NCI-H2227 (cell line): ENCODE measurements at regions not wholly inside any gene's neighbourhood (a gene's known extent, or its start where the extent isn't known, plus 50 kb on each side); places are given as distances from the start of the nearest gene placed in this dataset.
"Not testable (repeated sequence)": the region's sequence is repeated elsewhere in the genome, so short reads cannot be mapped to it uniquely, and the experiment has no call there.

ENCODE experiments used
- DNase-seq: peaks from one replicate; lab custom pipeline; 2025; ENCODE audit not compliant: unreplicated experiment; lab: John Stamatoyannopoulos, UW

DNA sequence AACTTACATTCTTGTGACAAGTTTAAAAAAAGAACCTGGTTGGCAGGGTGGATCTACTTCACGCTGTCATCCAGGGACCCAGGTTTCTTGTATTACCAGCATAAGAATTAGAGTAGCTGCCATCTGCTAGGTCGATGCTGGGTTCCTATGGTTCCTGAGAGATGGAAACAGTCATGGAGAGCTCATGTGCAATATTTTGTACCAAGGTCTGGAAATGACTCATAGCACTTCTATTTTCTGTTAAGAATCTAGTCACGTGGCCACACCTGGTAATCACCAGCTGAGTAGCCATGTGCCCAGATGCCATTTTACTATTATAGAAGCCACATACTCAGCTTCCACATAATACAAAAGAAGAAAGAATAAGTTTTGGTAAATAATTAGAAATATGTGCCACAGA lies 171.3 kb downstream of the CD83 start:
- no peak for DNase-seq

- no peak for DNase-seq
Measured at GRCh38 chr6:14290041-14290771, 172.6 kb downstream of the CD83 start.

GRCh38 chr6:14290772-14291330 lies 173.3 kb downstream of the CD83 start:
- no peak for DNase-seq

GRCh38 chr6:14291331-14291730 lies 173.8 kb downstream of the CD83 start:
- DNase-seq, result no peak

DNA sequence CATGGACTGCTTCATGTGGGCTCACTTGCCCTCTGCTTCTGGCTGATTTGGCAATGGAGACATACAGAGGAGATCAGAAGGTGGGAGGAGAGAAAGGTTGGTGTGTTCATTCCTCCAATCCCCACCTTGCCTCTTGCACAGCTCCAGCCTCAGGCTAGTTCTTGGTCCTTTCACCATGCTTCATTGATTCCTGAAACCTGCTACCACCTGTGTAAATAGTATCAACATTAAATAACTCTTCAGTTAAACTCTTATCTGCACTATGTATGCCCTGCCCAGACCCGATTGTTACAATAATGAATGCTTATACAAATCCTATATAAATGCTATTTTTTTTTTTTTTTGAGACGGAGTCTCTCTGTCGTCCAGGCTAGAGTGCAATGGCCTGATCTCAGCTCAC lies 174.5 kb downstream of the CD83 start:
- DNase-seq, result no peak

- DNase-seq, result no peak
Measured at GRCh38 chr6:14294270-14294951, 176.8 kb downstream of the CD83 start.

DNA sequence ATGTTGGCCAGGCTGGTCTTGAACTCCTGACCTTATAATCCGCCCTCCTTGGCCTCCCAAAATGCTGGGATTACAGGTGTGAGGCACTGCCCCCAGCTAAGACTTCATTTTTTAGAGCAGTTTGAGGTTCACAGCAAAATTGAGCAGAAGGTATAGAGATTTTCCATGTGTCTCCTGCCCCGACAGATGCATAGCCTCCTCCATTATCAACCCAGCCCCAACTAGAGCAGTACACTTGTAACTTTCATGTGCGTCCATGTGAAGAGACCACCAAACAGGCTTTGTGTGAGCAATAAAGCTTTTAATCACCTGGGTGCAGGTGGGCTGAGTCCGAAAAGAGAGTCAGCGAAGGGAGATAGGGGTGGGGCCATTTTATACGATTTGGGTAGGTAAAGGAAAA lies 179.1 kb downstream of the CD83 start:
- DNase-seq, result not testable (repeated sequence)

- not testable (repeated sequence) for DNase-seq
Measured at GRCh38 chr6:14297118-14297517, 179.5 kb downstream of the CD83 start.

- DNase-seq, result not testable (repeated sequence)
Measured at GRCh38 chr6:14300189-14300588, 182.6 kb downstream of the CD83 start.

DNA sequence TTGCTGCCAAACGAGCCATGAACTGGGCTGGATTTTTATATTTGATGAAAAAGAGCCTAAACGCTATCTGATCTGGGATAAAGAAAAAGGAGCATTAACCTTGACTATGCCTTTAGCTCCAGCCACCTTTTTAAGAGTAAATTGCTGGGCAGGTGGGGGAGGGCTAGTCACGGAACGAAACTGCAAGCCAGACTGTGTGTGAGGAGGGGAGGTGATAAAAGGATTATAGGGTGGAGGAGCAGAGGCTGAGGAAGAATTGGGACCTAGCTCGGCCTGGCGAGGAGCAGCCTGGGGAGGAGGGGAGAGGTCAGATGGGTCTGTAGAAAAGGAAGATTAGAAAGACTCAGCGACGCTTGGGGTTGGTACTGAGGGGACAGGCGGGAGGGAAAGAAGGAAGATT lies 183.1 kb downstream of the CD83 start:
- DNase-seq, result not testable (repeated sequence)

DNA sequence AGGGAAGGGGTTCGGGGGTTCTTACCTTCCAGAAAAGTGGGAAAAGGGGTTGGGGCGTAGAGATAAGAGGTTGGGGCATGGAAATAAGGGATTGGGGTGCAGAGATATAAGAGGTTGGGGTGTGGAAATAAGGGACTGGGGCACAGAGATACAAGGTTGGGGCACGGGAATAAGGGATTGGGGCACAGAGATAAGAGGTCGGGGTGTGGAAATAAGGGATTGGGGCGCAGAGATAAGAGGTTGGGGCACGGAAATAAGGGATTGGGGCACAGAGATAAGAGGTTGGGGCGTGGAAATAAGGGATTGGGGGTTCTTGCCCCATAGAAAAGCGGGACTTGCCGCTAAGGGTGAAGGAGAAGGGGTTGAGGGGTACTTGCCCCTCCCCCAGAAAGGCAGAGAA lies 183.9 kb downstream of the CD83 start:
- not testable (repeated sequence) for DNase-seq

DNA sequence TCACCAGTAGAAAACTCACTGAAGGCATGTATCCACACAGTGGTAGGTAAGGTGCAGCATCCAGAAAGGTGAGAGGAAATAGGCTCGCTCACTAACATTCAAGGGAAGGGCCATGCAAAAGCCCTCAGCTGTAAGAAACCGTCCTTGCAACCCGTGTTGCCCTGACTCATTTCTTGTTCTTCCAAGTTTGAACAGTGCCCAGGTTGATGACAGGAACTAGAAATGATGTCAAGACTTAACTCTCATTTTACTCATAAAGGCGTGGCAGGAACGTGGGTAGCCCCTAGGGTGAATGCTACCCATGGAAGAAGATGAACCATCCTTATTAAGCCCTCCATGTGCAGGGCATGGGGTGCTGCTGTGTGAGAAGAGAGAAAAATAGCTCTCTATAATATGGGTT lies 187.6 kb downstream of the CD83 start:
- no peak for DNase-seq

DNA sequence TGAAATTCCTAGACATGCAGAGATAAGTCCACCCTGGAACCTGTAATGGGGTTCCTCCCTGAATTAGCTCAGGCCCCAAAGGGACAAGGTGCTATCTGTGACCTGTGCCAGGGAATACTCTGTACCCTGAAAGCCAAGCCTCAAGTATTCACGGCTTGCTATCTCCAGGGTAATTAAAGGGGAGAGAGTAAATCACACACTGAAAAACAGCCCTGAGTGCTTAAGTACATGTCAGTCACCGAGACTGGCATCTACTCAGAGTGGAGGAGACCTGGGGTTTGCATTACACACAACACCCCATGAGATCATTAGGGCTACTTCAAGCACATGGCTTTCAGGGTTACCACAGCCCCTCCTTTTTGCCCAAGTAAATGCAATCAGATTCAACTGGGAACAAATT lies 188.1 kb downstream of the CD83 start:
- peak; percentile 72 for DNase-seq

DNA sequence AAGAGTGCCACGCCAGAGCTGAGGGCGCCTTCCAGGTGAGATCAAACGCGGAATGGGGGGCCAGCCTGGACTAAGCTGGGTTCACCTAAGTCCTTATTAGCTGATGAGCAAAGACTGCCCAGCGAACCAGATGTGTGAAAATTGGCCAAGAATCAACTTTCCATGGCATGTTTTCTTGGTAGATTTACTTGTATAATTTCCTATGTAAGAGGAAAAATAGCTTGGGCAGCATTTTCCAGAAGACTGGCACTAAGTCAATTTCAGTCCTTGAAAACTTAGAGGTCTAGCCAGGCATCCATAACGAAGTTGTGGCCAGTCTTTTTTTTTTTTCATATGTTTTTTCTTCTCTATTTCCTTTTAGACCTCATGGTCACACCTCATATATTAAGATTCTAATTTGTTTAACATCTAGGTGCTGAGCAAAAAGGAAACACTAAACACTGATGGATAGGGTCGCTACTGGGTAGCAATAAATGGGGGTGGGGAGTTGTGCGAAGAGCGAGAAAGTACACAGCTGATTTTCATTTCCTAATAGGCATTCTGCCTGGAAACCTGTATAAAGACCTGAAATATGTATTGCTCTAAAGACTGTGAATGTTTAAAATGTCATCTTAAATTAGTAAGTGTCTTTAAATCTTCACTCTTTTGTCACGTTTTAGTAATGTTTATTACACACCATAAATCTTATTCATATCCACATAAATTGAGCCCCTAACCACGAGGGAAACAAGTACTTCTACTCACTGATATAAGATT lies 188.8 kb downstream of the CD83 start:
- no peak for DNase-seq

DNA sequence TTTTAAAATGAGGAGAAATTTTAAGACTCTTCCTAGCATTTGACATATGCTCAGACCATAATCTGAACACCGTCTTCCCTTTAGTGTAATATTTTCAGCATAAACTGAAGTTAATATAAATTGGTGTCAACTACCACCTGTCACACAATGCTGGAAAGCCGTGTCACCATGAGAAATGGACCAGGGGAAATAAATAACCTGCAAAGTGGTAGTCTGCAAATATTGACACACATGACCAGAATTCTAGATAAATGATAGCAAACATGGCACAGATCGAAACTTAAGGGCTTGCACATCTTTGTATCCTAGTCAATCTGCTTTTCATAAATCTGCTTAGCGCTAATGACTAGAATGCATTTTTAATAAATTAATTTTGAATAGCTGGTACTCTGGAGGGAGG lies 191.9 kb downstream of the CD83 start:
- DNase-seq, result peak; percentile 29

DNA sequence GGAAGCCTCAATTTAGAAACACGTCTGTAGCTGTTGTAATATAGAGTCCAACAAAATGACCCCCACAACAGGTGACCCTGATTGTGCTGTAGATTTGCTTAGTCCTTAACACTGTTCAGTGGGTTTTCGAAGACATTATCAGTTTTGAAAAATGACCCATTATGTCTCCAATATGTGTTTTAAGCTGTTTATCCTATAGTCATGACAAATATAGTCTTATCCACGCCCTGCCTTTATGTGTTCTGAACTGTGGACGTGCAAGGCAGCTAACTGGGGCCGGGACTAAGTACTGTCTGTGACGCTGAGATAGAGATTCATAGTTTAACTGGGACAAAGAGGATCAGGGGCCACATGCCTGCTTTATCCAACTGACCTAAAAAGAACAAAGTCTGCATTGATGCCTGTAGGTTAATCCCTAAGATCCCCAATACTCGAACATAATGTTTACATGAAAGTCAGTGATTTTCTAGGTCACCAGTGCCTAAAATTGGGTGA lies 192.4 kb downstream of the CD83 start:
- peak; percentile 21 for DNase-seq

GRCh38 chr6:14310960-14311359 lies 193.4 kb downstream of the CD83 start:
- DNase-seq, result no peak

DNA sequence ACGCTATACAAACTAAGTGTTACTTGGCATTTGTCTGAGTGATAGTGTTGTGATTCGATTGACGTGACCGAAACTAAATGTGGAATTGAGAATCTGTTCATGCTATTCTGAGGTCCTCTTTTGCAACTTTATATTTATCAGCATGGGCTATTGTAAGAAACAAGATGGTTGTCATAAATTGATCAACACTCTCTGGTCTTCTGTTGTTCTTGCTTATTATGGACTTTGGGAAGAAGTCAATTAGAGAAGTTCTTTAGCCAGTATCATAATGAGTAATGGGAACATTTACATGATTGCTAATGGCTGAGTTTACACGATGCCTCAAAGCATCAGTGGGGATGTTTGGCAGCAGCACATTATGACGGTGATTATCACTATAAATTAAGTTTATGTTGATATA lies 195.0 kb downstream of the CD83 start:
- DNase-seq, result no peak

GRCh38 chr6:14313248-14313647 lies 195.7 kb downstream of the CD83 start:
- DNase-seq, result no peak

GRCh38 chr6:14315353-14315752 lies 197.8 kb downstream of the CD83 start:
- no peak for DNase-seq

DNA sequence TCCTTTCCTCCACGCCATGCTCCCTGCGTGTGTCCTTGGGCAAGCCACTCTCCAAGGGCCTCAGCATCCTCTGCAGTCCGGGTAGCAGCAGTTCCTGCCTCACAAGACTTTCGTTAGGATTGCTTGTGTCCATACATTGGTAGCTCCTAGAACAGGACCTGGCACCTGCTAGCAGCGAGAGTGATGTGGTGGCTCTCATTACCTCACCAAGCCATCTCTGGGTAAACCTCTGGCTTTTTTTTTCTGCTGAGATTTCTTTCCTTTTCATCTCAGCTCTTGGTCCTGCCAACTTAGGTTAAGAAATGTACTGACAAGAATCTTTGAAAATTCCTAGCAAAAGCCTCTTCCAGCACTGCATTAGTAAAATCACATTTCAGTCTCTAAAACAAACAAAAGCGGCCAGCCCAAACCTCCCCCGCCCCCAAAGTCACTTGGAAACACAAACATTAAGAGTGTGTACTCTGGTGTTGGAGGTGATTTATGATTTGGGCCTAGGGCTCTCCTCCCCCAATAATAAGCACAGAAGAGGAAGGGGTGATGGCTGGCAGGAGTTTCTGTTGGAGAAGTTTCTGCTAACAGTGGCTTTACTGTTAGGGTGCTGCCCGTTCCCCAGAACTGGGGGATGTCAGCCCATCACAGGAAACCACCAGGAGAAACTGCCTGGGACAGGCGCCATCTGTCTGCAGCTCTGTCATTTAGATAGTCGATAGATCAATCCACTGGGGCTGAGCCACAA lies 199.2 kb downstream of the CD83 start:
- DNase-seq, result peak; percentile 48
